Ammon's horn (tissue), 1 donor: ENCODE measurements at regions not wholly inside any gene's neighbourhood (a gene's known extent, or its start where the extent isn't known, plus 50 kb on each side); places are given as distances from the start of the nearest gene placed in this dataset.

Experiments
- DNase-seq: peaks from one replicate; pipeline ENCODE4 v3.0.0-alpha.2; 2016; ENCODE audit warnings: low spot score

- no peak for DNase-seq
Observed at GRCh38 chr3:104629038-104629437, 737.7 kb upstream of the ALCAM start.

GRCh38 chr3:104631254-104631653 lies 735.5 kb upstream of the ALCAM start:
- DNase-seq = no peak

- no peak for DNase-seq
Observed at GRCh38 chr3:104632521-104632920, 734.2 kb upstream of the ALCAM start.

GRCh38 chr3:104632947-104633346 lies 733.8 kb upstream of the ALCAM start:
- no peak for DNase-seq

GRCh38 chr3:104635872-104636580 lies 730.7 kb upstream of the ALCAM start:
- no peak for DNase-seq

GRCh38 chr3:104642827-104643226 lies 723.9 kb upstream of the ALCAM start:
- DNase-seq = peak; percentile 47

GRCh38 chr3:104646196-104646595 lies 720.5 kb upstream of the ALCAM start:
- no peak for DNase-seq

- no peak for DNase-seq
Observed at GRCh38 chr3:104648823-104649222, 717.9 kb upstream of the ALCAM start.

GRCh38 chr3:104669083-104669482 lies 697.6 kb upstream of the ALCAM start:
- DNase-seq = no peak

- DNase-seq = no peak
Observed at GRCh38 chr3:104672331-104672730, 694.4 kb upstream of the ALCAM start.

GRCh38 chr3:104673981-104674380 lies 692.7 kb upstream of the ALCAM start:
- no peak for DNase-seq

GRCh38 chr3:104676241-104676640 lies 690.5 kb upstream of the ALCAM start:
- DNase-seq = no peak

GRCh38 chr3:104677932-104678331 lies 688.8 kb upstream of the ALCAM start:
- no peak for DNase-seq

GRCh38 chr3:104685492-104685891 lies 681.2 kb upstream of the ALCAM start:
- DNase-seq = no peak

GRCh38 chr3:104687362-104687761 lies 679.3 kb upstream of the ALCAM start:
- no peak for DNase-seq

GRCh38 chr3:104696470-104696869 lies 670.2 kb upstream of the ALCAM start:
- no peak for DNase-seq

GRCh38 chr3:104711406-104711805 lies 655.3 kb upstream of the ALCAM start:
- DNase-seq = no peak

GRCh38 chr3:104715972-104716371 lies 650.7 kb upstream of the ALCAM start:
- DNase-seq = no peak

- no peak for DNase-seq
Observed at GRCh38 chr3:104717828-104718196, 648.9 kb upstream of the ALCAM start.

GRCh38 chr3:104723000-104723399 lies 643.7 kb upstream of the ALCAM start:
- no peak for DNase-seq

GRCh38 chr3:104731074-104731473 lies 635.6 kb upstream of the ALCAM start:
- no peak for DNase-seq

GRCh38 chr3:104734627-104735026 lies 632.1 kb upstream of the ALCAM start:
- DNase-seq = no peak

GRCh38 chr3:104735691-104736090 lies 631.0 kb upstream of the ALCAM start:
- DNase-seq = no peak

GRCh38 chr3:104738271-104738670 lies 628.4 kb upstream of the ALCAM start:
- DNase-seq = no peak
